Osteoblast (primary cell): ENCODE measurements at regions not wholly inside any gene's neighbourhood (a gene's known extent, or its start where the extent isn't known, plus 50 kb on each side); places are given as distances from the start of the nearest gene placed in this dataset.
A peak's percentile ranks its signal among the peaks of the same experiment; 100 is the strongest.

Experiments
- DNase-seq: peaks from one replicate; pipeline ENCODE4 v3.0.0; 2011; ENCODE audit warnings: low spot score, mixed read lengths; ENCODE audit not compliant: insufficient read length; ENCODE audit errors: missing footprints
- H2AFZ ChIP-seq: 2 replicates; pipeline ENCODE4 v1.6.0; 2011; ENCODE audit warnings: mild to moderate bottlenecking, low read length
- H3K27ac ChIP-seq: 2 replicates; pipeline ENCODE4 v1.5.1; 2011; ENCODE audit warnings: mild to moderate bottlenecking, low read depth, low read length, moderate library complexity
- H3K27me3 ChIP-seq: 2 replicates; pipeline ENCODE4 v1.6.0; 2012; ENCODE audit warnings: mild to moderate bottlenecking, control low read depth, inconsistent platforms, low read length, moderate library complexity; ENCODE audit not compliant: insufficient read depth
- H3K36me3 ChIP-seq: 2 replicates; pipeline ENCODE4 v1.5.1; 2011; ENCODE audit warnings: mild to moderate bottlenecking, low read length, control low read depth, moderate library complexity; ENCODE audit not compliant: insufficient read depth
- H3K4me1 ChIP-seq: 2 replicates; pipeline ENCODE4 v1.5.1; 2011; ENCODE audit warnings: mild to moderate bottlenecking, low read length, control low read depth, moderate library complexity; ENCODE audit not compliant: insufficient read depth
- H3K4me2 ChIP-seq: 2 replicates; pipeline ENCODE4 v1.6.0; 2011; ENCODE audit warnings: mild to moderate bottlenecking, low read length; ENCODE audit not compliant: insufficient read depth
- H3K4me3 ChIP-seq: fragments of 200-600 bp; sonication (generic); 3 replicates; pipeline ENCODE4 v1.5.1; 2012; ENCODE audit warnings: mild to moderate bottlenecking, low read length, inconsistent platforms; ENCODE audit not compliant: insufficient read depth
- H3K79me2 ChIP-seq: 2 replicates; pipeline ENCODE4 v1.6.0; 2012; ENCODE audit warnings: mild to moderate bottlenecking, low read length, control low read depth, inconsistent platforms; ENCODE audit not compliant: insufficient read depth
- H3K9me3 ChIP-seq: 2 replicates; pipeline ENCODE4 v1.5.1; 2011; ENCODE audit warnings: low read depth, low read length, control low read depth
- H4K20me1 ChIP-seq: 2 replicates; pipeline ENCODE4 v1.6.0; 2012; ENCODE audit warnings: mild to moderate bottlenecking, low read length, control low read depth; ENCODE audit not compliant: insufficient read depth
- TF ChIP-seq, protein P1 (sequence below): IDR thresholded peaks from 2 replicates; pipeline ENCODE4 v1.5.1; 2011; ENCODE audit warnings: mild to moderate bottlenecking, low read depth, low read length, moderate library complexity; ENCODE audit errors: extremely low read depth

DNA sequence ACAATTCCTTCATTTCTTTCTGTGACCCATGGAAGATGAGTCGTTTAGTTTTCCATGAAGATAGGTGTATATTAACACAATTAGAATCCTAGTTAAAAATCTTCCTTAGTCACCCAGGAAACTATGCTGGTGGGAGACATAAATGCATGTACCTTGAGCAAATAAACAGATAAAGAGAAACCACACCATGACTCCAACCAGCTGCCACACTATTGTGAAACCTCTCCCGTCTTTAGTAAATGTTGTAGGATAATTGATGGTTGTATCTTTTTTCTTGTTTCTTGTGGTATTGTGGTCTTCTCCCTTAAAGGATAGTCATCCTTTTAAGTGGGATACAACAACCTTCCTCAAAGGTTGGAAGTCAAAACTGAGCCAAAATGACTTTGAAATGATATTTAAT, 103.8 kb upstream of the LEF1 start:
- TF ChIP-seq, protein P1, sequence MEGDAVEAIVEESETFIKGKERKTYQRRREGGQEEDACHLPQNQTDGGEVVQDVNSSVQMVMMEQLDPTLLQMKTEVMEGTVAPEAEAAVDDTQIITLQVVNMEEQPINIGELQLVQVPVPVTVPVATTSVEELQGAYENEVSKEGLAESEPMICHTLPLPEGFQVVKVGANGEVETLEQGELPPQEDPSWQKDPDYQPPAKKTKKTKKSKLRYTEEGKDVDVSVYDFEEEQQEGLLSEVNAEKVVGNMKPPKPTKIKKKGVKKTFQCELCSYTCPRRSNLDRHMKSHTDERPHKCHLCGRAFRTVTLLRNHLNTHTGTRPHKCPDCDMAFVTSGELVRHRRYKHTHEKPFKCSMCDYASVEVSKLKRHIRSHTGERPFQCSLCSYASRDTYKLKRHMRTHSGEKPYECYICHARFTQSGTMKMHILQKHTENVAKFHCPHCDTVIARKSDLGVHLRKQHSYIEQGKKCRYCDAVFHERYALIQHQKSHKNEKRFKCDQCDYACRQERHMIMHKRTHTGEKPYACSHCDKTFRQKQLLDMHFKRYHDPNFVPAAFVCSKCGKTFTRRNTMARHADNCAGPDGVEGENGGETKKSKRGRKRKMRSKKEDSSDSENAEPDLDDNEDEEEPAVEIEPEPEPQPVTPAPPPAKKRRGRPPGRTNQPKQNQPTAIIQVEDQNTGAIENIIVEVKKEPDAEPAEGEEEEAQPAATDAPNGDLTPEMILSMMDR: no peak
- no peak overlapping the region for H3K27ac ChIP-seq
- DNase-seq: no peak

DNA sequence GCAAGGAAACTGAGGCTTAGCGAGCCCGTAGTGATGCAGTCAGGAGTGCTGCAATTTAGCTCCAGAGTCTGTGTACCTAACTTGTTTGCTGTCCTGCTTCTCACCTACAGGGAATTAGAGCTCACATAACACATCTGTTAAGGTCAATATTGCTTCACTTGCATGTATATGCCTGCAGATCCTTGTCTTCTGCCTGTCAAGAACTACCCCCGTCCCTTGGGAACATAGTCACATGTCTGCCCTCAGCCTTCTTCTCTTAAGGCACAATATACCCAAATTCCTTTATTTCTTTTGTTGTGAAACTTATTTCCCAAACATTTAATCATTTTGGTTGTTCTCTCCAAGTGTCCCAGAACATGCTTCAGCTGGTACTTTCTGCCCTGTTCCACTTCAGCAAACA, 103.3 kb upstream of the LEF1 start:
- peaks cover 5% of the 10 kb centered on the region for H3K4me1 ChIP-seq
- H3K79me2 ChIP-seq: no peaks in the 10 kb centered on the region
- no peak for DNase-seq
- TF ChIP-seq, protein P1: no peak
- no peaks in the 10 kb centered on the region for H3K36me3 ChIP-seq
- H3K4me3 ChIP-seq: no peak overlapping the region
- H3K27ac ChIP-seq: no peak overlapping the region
- no peaks in the 10 kb centered on the region for H3K27me3 ChIP-seq
- no peak overlapping the region for H2AFZ ChIP-seq
- no peaks in the 10 kb centered on the region for H4K20me1 ChIP-seq
- H3K4me2 ChIP-seq: no peak overlapping the region
- H3K9me3 ChIP-seq: no peaks in the 10 kb centered on the region

More for the DNA sequence above, 103.8 kb upstream of the LEF1 start:
- H3K4me1 ChIP-seq: peaks cover 5% of the 10 kb centered on the region
- no peak overlapping the region for H3K4me2 ChIP-seq
- no peaks in the 10 kb centered on the region for H3K27me3 ChIP-seq
- no peaks in the 10 kb centered on the region for H3K9me3 ChIP-seq
- no peaks in the 10 kb centered on the region for H3K79me2 ChIP-seq
- no peaks in the 10 kb centered on the region for H4K20me1 ChIP-seq
- no peaks in the 10 kb centered on the region for H3K36me3 ChIP-seq
- H3K4me3 ChIP-seq: no peak overlapping the region
- H2AFZ ChIP-seq: no peak overlapping the region

DNA sequence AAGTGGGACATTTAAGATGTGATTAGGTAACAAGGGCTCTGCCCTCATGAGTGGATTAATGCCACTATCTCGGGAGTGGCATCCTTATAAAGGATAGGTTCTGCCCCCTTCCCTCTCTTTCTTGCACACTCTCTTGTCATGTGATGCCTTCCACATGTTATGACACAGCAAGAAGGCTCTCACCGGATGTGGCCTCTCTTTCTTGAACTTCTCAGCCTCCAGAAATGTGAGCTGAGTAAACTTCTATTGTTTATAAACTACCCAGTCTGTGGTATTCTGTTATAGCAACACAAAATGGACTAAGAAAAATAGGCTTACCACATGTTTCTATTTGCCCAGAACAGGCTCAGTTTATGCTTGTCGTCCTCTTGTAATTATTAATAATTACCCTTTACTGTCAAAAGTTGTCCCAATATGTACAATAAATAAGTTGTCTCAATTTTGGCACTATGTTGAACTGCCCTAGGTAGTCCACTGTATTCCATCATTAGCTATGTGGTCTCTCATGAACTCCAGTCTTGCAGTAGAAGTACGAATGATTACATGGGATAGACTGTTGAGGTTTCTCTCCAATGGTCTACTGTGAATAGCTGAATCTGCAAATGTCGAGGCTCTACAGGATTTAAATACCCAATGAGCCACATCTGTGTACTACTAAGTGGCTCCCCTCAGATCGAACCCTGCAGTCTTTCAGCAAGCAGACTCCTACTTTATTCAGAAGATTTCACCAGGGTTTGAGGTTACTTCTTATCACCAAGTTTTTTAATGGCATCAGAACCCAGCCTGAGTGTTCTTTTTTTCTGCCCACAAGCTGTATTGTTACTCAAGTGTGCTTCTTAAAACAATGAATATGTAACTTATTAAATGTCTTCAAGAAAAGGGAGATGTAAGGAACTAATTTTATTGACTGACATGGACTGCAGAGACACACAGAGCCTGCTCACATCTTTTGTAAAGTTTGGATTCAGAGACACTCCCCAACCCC, 102.0 kb upstream of the LEF1 start:
- Histone ChIP-seq H3K4me2 (no peak overlapping the region), H2AFZ (peak overlapping the region; percentile 25)
- no peak for DNase-seq

DNA sequence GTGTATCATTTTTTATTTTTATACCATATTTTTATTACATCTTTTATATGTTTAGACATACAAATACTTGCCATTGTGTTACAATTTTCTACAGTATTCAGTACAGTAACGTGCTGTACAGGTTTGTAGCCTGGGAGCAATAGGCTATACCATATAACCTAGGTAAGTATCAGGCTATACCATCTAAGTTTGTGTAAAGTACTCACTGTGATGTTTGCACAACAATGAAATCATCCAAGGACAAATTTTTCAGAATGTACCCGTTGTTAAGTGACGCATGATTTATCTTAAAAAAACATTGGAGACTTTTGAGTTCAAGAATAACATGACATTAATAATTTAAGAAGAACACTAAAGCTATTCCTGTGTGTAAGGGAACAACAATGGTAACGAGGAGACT, 96.0 kb upstream of the LEF1 start:
- Histone ChIP-seq H3K4me2 (no peak overlapping the region), H3K27ac (no peak overlapping the region), H3K36me3 (no peaks in the 10 kb centered on the region), H3K4me3 (no peak overlapping the region), H3K27me3 (no peaks in the 10 kb centered on the region), H4K20me1 (no peaks in the 10 kb centered on the region), H3K9me3 (no peaks in the 10 kb centered on the region), H3K4me1 (no peaks in the 10 kb centered on the region), H3K79me2 (no peaks in the 10 kb centered on the region), H2AFZ (no peak overlapping the region)
- TF ChIP-seq, protein P1: no peak
- DNase-seq: no peak

More for the DNA sequence above, 102.0 kb upstream of the LEF1 start:
- Histone ChIP-seq H3K9me3 (no peaks in the 10 kb centered on the region), H3K27me3 (no peaks in the 10 kb centered on the region), H3K4me3 (no peak overlapping the region), H3K79me2 (no peaks in the 10 kb centered on the region), H3K27ac (no peak overlapping the region), H3K4me1 (peaks cover 5% of the 10 kb centered on the region), H4K20me1 (no peaks in the 10 kb centered on the region), H3K36me3 (no peaks in the 10 kb centered on the region)
- TF ChIP-seq, protein P1: no peak
